C4-2B (cell line): ENCODE measurements at regions not wholly inside any gene's neighbourhood (a gene's known extent, or its start where the extent isn't known, plus 50 kb on each side); places are given as distances from the start of the nearest gene placed in this dataset.

Experiments
- H3K27ac ChIP-seq: fragments of 450-650 bp; 2 replicates; pipeline ENCODE4 v1.5.1; 2017
- CTCF ChIP-seq: fragments of 450-650 bp; conservative IDR thresholded peaks from 2 replicates; pipeline ENCODE4 v1.5.1; 2017; ENCODE audit warnings: mild to moderate bottlenecking
- ZFX ChIP-seq: fragments of 450-650 bp; IDR thresholded peaks from 2 replicates; pipeline ENCODE4 v1.6.1; 2017

GRCh38 chr2:103808814-103809213 is 1045.1 kb upstream of the POU3F3 start:
- no peak for TF ChIP-seq ZFX
- no peak for TF ChIP-seq CTCF

GRCh38 chr2:103809415-103809814 is 1044.5 kb upstream of the POU3F3 start:
- TF ChIP-seq CTCF (no peak), ZFX (no peak)
- no peak overlapping the region for H3K27ac ChIP-seq

More at GRCh38 chr2:103808814-103809213, 1045.1 kb upstream of the POU3F3 start:
- no peak overlapping the region for H3K27ac ChIP-seq

- no peak for TF ChIP-seq CTCF
- no peak for TF ChIP-seq ZFX
- H3K27ac ChIP-seq, result no peak overlapping the region
These were observed 1043.9 kb upstream of the POU3F3 start for GRCh38 chr2:103809941-103810441.

- no peak overlapping the region for H3K27ac ChIP-seq
- no peak for TF ChIP-seq CTCF
- no peak for TF ChIP-seq ZFX
These were observed 1043.0 kb upstream of the POU3F3 start for GRCh38 chr2:103810875-103811274.

- no peak overlapping the region for H3K27ac ChIP-seq
- TF ChIP-seq CTCF (no peak), ZFX (no peak)
These were observed 1039.9 kb upstream of the POU3F3 start for GRCh38 chr2:103814016-103814415.

GRCh38 chr2:103815731-103816130 is 1038.2 kb upstream of the POU3F3 start:
- TF ChIP-seq ZFX (no peak), CTCF (no peak)

GRCh38 chr2:103817746-103818145 is 1036.2 kb upstream of the POU3F3 start:
- no peak overlapping the region for H3K27ac ChIP-seq
- TF ChIP-seq ZFX, result no peak
- no peak for TF ChIP-seq CTCF

More at GRCh38 chr2:103815731-103816130, 1038.2 kb upstream of the POU3F3 start:
- H3K27ac ChIP-seq, result no peak overlapping the region
